Pulmonary artery endothelial cell (primary cell): ENCODE measurements at regions not wholly inside any gene's neighbourhood (a gene's known extent, or its start where the extent isn't known, plus 50 kb on each side); places are given as distances from the start of the nearest gene placed in this dataset.

ENCODE experiments used
- DNase-seq: peaks from one replicate; pipeline ENCODE4 v3.0.0-alpha.2; 2011; ENCODE audit warnings: low read depth, low spot score

GRCh38 chr10:78925275-78925674 is 143.5 kb upstream of the ZMIZ1 start:
- no peak for DNase-seq

- no peak for DNase-seq
Observed at GRCh38 chr10:78925800-78926319, 142.9 kb upstream of the ZMIZ1 start.

- DNase-seq: no peak
Observed at GRCh38 chr10:78927257-78927995, 141.3 kb upstream of the ZMIZ1 start.

GRCh38 chr10:78928330-78928729 is 140.4 kb upstream of the ZMIZ1 start:
- DNase-seq: no peak

- no peak for DNase-seq
Observed at GRCh38 chr10:78929541-78929940, 139.2 kb upstream of the ZMIZ1 start.

GRCh38 chr10:78931321-78932053 is 137.3 kb upstream of the ZMIZ1 start:
- DNase-seq: no peak

- no peak for DNase-seq
Observed at GRCh38 chr10:78932054-78932386, 136.7 kb upstream of the ZMIZ1 start.

GRCh38 chr10:78932861-78933260 is 135.9 kb upstream of the ZMIZ1 start:
- DNase-seq: no peak

- no peak for DNase-seq
Observed at GRCh38 chr10:78933828-78934531, 134.8 kb upstream of the ZMIZ1 start.

GRCh38 chr10:78934532-78934898 is 134.3 kb upstream of the ZMIZ1 start:
- no peak for DNase-seq

GRCh38 chr10:78934994-78935602 is 133.7 kb upstream of the ZMIZ1 start:
- no peak for DNase-seq

- no peak for DNase-seq
Observed at GRCh38 chr10:78935697-78936407, 132.9 kb upstream of the ZMIZ1 start.

- no peak for DNase-seq
Observed at GRCh38 chr10:78936412-78937342, 132.1 kb upstream of the ZMIZ1 start.

- no peak for DNase-seq
Observed at GRCh38 chr10:78937393-78937792, 131.4 kb upstream of the ZMIZ1 start.

GRCh38 chr10:78937800-78938694 is 130.7 kb upstream of the ZMIZ1 start:
- peak; percentile 35 for DNase-seq

- no peak for DNase-seq
Observed at GRCh38 chr10:78938695-78939672, 129.8 kb upstream of the ZMIZ1 start.

GRCh38 chr10:78942091-78942501 is 126.7 kb upstream of the ZMIZ1 start:
- DNase-seq: no peak
